K562 (cell line): ENCODE measurements at regions not wholly inside any gene's neighbourhood (a gene's known extent, or its start where the extent isn't known, plus 50 kb on each side); places are given as distances from the start of the nearest gene placed in this dataset.

Source experiments
- ATAC-seq: fragments of 200-7000 bp; cut with Tn5 transposase; 3 replicates; pipeline ENCODE4 v1.9.1; 2020; ENCODE audit warnings: moderate library complexity
- BruUV-seq: library from RNA; stranded (reverse); fragments of 400-500 nt; replicated peaks from 2 replicates; lab custom pipeline; 2021; lab: Mats Ljungman, UMichigan
- CTCF ChIA-PET: fragments of 300-600 bp; formaldehyde crosslinking; extraction: SDS; loops from one replicate; lab custom pipeline; 2021; ENCODE audit warnings: low intra/inter-chr PET ratio; lab: Yijun Ruan, JAX
- POLR2A ChIA-PET: fragments of 300-600, 350-650 bp; sonication (Branson Sonifier 250); formaldehyde crosslinking; extraction: SDS; loops from one replicate; lab custom pipeline; 2021; ENCODE audit warnings: antibody characterized with exemption, inconsistent platforms; lab: Yijun Ruan, JAX
- DNase-seq, 4 experiments: peaks; one replicate each; pipeline versions ENCODE4 v3.0.0 to v3.0.0-alpha.2; 2011 to 2018; ENCODE audit warnings: low spot score in 3 of 4, mixed read lengths in 3 of 4; ENCODE audit errors: extremely low read depth in 1 of 4
- FAIRE-seq: peaks from 2 replicates; lab custom pipeline; 2011; peaks lifted over from hg19 to GRCh38; lab: Jason Lieb, UNC
- H2AFZ ChIP-seq: 2 replicates; pipeline ENCODE4 v1.6.0; 2011; ENCODE audit warnings: low read depth, low read length, control low read depth, inconsistent platforms
- H3K27ac ChIP-seq: fragments of 200-600 bp; 3 replicates; pipeline ENCODE4 v1.8.0; 2011; ENCODE audit warnings: low read depth, mild to moderate bottlenecking, control low read depth, inconsistent platforms, low read length, moderate library complexity, mixed read lengths; ENCODE audit errors: extremely low read depth
- H3K27me3 ChIP-seq, 2 experiments: fragments of 300-600 bp in 1 of 2; 2 replicates in 1 of 2; 3 replicates in 1 of 2; pipeline versions ENCODE4 v1.6.0 to v1.8.0; 2011; ENCODE audit warnings: inconsistent platforms in 2 of 2, low read length in 2 of 2, mild to moderate bottlenecking in 1 of 2, mixed read lengths in 1 of 2, moderate library complexity in 1 of 2; ENCODE audit not compliant: control insufficient read depth in 2 of 2, insufficient read depth in 2 of 2
- H3K36me3 ChIP-seq: fragments of 300-600 bp; 3 replicates; pipeline ENCODE4 v1.8.0; 2011; ENCODE audit warnings: mild to moderate bottlenecking, low read length, inconsistent platforms; ENCODE audit not compliant: control insufficient read depth, insufficient read depth
- H3K4me1 ChIP-seq, 2 experiments: fragments of 200-600 bp in 1 of 2; replicated peaks in 1 of 2; 2 replicates in 1 of 2; 3 replicates in 1 of 2; pipeline versions ENCODE4 v1.5.1 to v1.8.0; 2011; ENCODE audit warnings: inconsistent platforms in 2 of 2, low read length in 2 of 2, mild to moderate bottlenecking in 1 of 2, mixed read lengths in 1 of 2, moderate library complexity in 1 of 2; ENCODE audit not compliant: control insufficient read depth in 2 of 2, insufficient read depth in 2 of 2
- H3K4me2 ChIP-seq: 2 replicates; pipeline ENCODE4 v1.6.1; 2011; ENCODE audit warnings: low read length, control low read depth, inconsistent platforms, mixed read lengths; ENCODE audit not compliant: insufficient read depth
- H3K4me3 ChIP-seq: fragments of 200-600 bp; sonication (generic), shearing (Covaris generic); 2 replicates; pipeline ENCODE4 v1.5.1; 2016; ENCODE audit warnings: control low read depth, inconsistent platforms
- H3K79me2 ChIP-seq: fragments of 200-600 bp; 3 replicates; pipeline ENCODE4 v1.8.0; 2011; ENCODE audit warnings: low read length, inconsistent platforms; ENCODE audit not compliant: control insufficient read depth, insufficient read depth
- H3K9ac ChIP-seq, 2 experiments: 2 replicates each; pipeline versions ENCODE4 v1.6.0 to v1.6.1; 2011; ENCODE audit warnings: low read depth in 2 of 2, low read length in 2 of 2, control low read depth in 1 of 2, inconsistent platforms in 1 of 2, mild to moderate bottlenecking in 1 of 2, mixed read lengths in 1 of 2; ENCODE audit not compliant: insufficient read depth in 1 of 2
- H3K9me1 ChIP-seq: one replicate; pipeline ENCODE4 v1.6.0; 2011; ENCODE audit warnings: inconsistent platforms, mild to moderate bottlenecking, low read length, moderate library complexity; ENCODE audit not compliant: control insufficient read depth, insufficient read depth
- H3K9me3 ChIP-seq: replicated peaks from 2 replicates; pipeline ENCODE4 v1.5.1; 2011; ENCODE audit warnings: low read depth, low read length, inconsistent platforms; ENCODE audit not compliant: control insufficient read depth, insufficient read depth
- H4K20me1 ChIP-seq: replicated peaks from 2 replicates; pipeline ENCODE4 v1.6.1; 2011; ENCODE audit warnings: low read length, inconsistent platforms, mixed read lengths; ENCODE audit not compliant: control insufficient read depth, insufficient read depth
- BCL6 ChIP-seq: fragments of 250-450 bp; sonication (Bioruptor Pico); IDR thresholded peaks from 2 replicates; pipeline ENCODE4 v1.4.0; 2020
- DIDO1 ChIP-seq: fragments of 450-650 bp; IDR thresholded peaks from 2 replicates; pipeline ENCODE4 v1.6.1; 2016; ENCODE audit warnings: low read depth, missing biosample characterization, missing genetic modification characterization
- HDAC8 ChIP-seq: fragments of 450-650 bp; IDR thresholded peaks from 2 replicates; pipeline ENCODE4 v1.6.1; 2016; ENCODE audit warnings: mild to moderate bottlenecking, missing genetic modification characterization, moderate library complexity, missing compliant biosample characterization
- LCOR ChIP-seq: sonication (generic); formaldehyde crosslinking; IDR thresholded peaks from 2 replicates; pipeline ENCODE4 v1.8.0; 2022; ENCODE audit warnings: mild to moderate bottlenecking, missing genetic modification reagents
- NFE2 ChIP-seq: IDR thresholded peaks from 2 replicates; pipeline ENCODE4 v1.6.1; 2014; ENCODE audit warnings: antibody characterized with exemption, low read depth
- PURB ChIP-seq: sonication (generic); formaldehyde crosslinking; IDR thresholded peaks from 2 replicates; pipeline ENCODE4 v1.9.0; 2021; ENCODE audit warnings: low read depth, mild to moderate bottlenecking, missing genetic modification reagents
- SIX5 ChIP-seq, 2 experiments: IDR thresholded peaks; 2 replicates each; pipeline ENCODE4 v1.6.1; 2011; ENCODE audit warnings: low read length in 2 of 2, borderline replicate concordance in 1 of 2, low read depth in 1 of 2, mild to moderate bottlenecking in 1 of 2, moderate library complexity in 1 of 2; ENCODE audit not compliant: insufficient read depth in 1 of 2
- XRCC4 ChIP-seq: IDR thresholded peaks from one replicate; pipeline ENCODE4 v1.6.1; 2011; ENCODE audit not compliant: insufficient read depth, insufficient read length; ENCODE audit errors: extremely low read depth
- ZNF347 ChIP-seq: fragments of 450-650 bp; formaldehyde crosslinking; IDR thresholded peaks from 2 replicates; pipeline ENCODE4 v1.4.0; 2020; ENCODE audit warnings: low read depth, mild to moderate bottlenecking, moderate library complexity
- WGBS: fragments of 100-300 bp; shearing (Covaris generic); methylation state at CpG from one replicate; pipeline ENCODE4 v1.1.6; 2016; ENCODE audit warnings: low coverage, mixed read lengths; ENCODE audit not compliant: insufficient coverage; ENCODE audit errors: missing lambda C conversion rate; 5-methylcytosine and 5-hydroxymethylcytosine counted together
- in situ Hi-C: fragments of 300-500 bp; cut with MboI; formaldehyde crosslinking; loops from 4 replicates; pipeline ENCODE4 v1.15.0; 2018; ENCODE audit warnings: inconsistent platforms, mixed read lengths
- intact Hi-C: fragments of 100-400 bp; cut with micrococcal nuclease; formaldehyde crosslinking; loops from 2 replicates; pipeline ENCODE4 v1.14.2; 2022
- TF ChIP-seq, protein P1 (sequence below): fragments of 250-450 bp; sonication (Bioruptor Pico); IDR thresholded peaks from 2 replicates; pipeline ENCODE4 v1.4.0; 2020
- TF ChIP-seq, protein P2 (sequence below): fragments of 250-450 bp; sonication (Bioruptor Pico); IDR thresholded peaks from 2 replicates; pipeline ENCODE4 v1.5.0; 2021; ENCODE audit warnings: mild to moderate bottlenecking, borderline replicate concordance
- TF ChIP-seq, protein P3 (sequence below), 2 experiments: fragments of 450-650 bp; conservative IDR thresholded peaks; 2 replicates each; pipeline ENCODE4 v1.6.1; 2017; ENCODE audit warnings: mild to moderate bottlenecking in 2 of 2, moderate library complexity in 2 of 2

DNA sequence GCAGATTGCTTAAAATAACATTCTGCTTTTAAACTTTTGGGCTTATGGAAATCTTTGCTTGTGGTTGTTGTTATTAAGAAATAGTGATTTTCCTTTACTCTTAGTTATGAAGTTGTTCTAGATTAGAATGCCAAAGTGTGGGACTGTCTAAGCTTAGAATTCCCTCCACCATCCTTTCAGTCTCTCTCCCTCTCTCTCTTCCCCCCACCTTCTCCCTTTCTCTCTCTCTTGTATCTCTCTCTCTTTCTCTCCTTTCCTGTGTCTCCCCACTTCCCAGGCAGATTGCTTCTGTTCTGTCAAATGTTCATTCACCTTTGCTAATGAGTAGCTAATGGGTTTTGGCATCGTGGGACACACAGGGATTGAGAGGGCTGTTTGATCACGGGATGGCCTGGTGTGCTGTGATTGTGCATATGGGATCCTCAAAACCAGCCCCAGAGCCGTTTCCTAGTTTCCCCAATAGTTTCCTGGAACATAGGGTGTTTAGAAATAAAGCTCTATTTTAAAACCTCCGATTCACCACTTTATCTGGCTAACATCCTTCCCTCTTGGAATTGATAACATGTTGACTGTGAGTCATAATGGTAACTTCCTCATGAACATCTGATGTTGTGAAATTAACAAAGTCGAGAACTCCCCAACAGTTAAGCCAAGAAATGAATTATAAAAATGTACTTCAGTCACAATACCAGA is 502.6 kb downstream of the TMEM114 start:
- H3K27ac ChIP-seq: peak overlapping the region; percentile 53; the same call in 2 of the 3 replicates
- H3K36me3 ChIP-seq: peaks cover 69% of the 10 kb centered on the region
- no peak overlapping the region for H3K4me3 ChIP-seq
- no peaks in the 10 kb centered on the region for H3K27me3 ChIP-seq
- intact Hi-C loops: no loop called here
- H3K4me2 ChIP-seq: peak overlapping the region; percentile 27; the same call in 1 of the 2 replicates
- H3K9me1 ChIP-seq: peaks cover 2% of the 10 kb centered on the region
- H4K20me1 ChIP-seq: peaks cover 22% of the 10 kb centered on the region; the same call in 1 of the 2 replicates
- ChIA-PET CTCF (no interaction called here), POLR2A (interaction anchor here (0.6 to 2.1 kb wide), 4 partner anchors 10 to 23 kb away, joined by 3 to 13 read pairs (median 4); no protein-coding TSS in a partner anchor)
- FAIRE-seq (peak; percentile 83), ATAC-seq (peak; percentile 52), DNase-seq (peak in 2 of 4 experiments; percentile 59 to 67)
- peaks cover 6 to 24% of the 10 kb centered on the region in 2 experiments; a peak in 4 of 5 replicates for H3K4me1 ChIP-seq
- peaks cover 100% of the 10 kb centered on the region for H3K79me2 ChIP-seq
- no peaks in the 10 kb centered on the region for H3K9me3 ChIP-seq
- no TSS peak for BruUV-seq
- 0% methylated on average over 5 of the region's 5 CpGs for WGBS
- in situ Hi-C loops: no loop called here
- H2AFZ ChIP-seq: no peak overlapping the region
- H3K9ac ChIP-seq: peak overlapping the region in 1 of 2 experiments; percentile 5; a peak in 1 of 4 replicates
- TF ChIP-seq NFE2 (no peak), HDAC8 (tag) (no peak), LCOR (CRISPR knock-in tag) (no peak), SIX5 (IDR thresholded peaks at IDR 0.05; ENCODE audit: borderline replicate concordance in 1 of 2, insufficient read depth in 1 of 2, low read depth in 1 of 2, low read length in 2 of 2) (no peak), ZNF347 (CRISPR knock-in tag) (no peak), DIDO1 (tag) (no peak), BCL6 (no peak), XRCC4 (no peak), PURB (CRISPR knock-in tag) (no peak)
- TF ChIP-seq, protein P1, sequence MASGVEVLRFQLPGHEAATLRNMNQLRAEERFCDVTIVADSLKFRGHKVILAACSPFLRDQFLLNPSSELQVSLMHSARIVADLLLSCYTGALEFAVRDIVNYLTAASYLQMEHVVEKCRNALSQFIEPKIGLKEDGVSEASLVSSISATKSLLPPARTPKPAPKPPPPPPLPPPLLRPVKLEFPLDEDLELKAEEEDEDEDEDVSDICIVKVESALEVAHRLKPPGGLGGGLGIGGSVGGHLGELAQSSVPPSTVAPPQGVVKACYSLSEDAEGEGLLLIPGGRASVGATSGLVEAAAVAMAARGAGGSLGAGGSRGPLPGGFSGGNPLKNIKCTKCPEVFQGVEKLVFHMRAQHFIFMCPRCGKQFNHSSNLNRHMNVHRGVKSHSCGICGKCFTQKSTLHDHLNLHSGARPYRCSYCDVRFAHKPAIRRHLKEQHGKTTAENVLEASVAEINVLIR (CRISPR knock-in tag): no peak
- TF ChIP-seq, protein P2, sequence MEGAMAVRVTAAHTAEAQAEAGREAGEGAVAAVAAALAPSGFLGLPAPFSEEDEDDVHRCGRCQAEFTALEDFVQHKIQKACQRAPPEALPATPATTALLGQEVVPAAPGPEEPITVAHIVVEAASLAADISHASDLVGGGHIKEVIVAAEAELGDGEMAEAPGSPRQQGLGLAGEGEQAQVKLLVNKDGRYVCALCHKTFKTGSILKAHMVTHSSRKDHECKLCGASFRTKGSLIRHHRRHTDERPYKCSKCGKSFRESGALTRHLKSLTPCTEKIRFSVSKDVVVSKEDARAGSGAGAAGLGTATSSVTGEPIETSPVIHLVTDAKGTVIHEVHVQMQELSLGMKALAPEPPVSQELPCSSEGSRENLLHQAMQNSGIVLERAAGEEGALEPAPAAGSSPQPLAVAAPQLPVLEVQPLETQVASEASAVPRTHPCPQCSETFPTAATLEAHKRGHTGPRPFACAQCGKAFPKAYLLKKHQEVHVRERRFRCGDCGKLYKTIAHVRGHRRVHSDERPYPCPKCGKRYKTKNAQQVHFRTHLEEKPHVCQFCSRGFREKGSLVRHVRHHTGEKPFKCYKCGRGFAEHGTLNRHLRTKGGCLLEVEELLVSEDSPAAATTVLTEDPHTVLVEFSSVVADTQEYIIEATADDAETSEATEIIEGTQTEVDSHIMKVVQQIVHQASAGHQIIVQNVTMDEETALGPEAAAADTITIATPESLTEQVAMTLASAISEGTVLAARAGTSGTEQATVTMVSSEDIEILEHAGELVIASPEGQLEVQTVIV (CRISPR knock-in tag): no peak
- TF ChIP-seq, protein P3, sequence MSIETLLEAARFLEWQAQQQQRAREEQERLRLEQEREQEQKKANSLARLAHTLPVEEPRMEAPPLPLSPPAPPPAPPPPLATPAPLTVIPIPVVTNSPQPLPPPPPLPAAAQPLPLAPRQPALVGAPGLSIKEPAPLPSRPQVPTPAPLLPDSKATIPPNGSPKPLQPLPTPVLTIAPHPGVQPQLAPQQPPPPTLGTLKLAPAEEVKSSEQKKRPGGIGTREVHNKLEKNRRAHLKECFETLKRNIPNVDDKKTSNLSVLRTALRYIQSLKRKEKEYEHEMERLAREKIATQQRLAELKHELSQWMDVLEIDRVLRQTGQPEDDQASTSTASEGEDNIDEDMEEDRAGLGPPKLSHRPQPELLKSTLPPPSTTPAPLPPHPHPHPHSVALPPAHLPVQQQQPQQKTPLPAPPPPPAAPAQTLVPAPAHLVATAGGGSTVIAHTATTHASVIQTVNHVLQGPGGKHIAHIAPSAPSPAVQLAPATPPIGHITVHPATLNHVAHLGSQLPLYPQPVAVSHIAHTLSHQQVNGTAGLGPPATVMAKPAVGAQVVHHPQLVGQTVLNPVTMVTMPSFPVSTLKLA (conservative IDR thresholded peaks at IDR 0.05): peak in 1 of 2 experiments; percentile 31; a peak in 1 of 4 replicates
